Renal pelvis (tissue), 1 donor: ENCODE measurements at regions not wholly inside any gene's neighbourhood (a gene's known extent, or its start where the extent isn't known, plus 50 kb on each side); places are given as distances from the start of the nearest gene placed in this dataset.

Source experiments
- DNase-seq: peaks from one replicate; pipeline ENCODE4 v3.0.0-alpha.2; 2013

DNA sequence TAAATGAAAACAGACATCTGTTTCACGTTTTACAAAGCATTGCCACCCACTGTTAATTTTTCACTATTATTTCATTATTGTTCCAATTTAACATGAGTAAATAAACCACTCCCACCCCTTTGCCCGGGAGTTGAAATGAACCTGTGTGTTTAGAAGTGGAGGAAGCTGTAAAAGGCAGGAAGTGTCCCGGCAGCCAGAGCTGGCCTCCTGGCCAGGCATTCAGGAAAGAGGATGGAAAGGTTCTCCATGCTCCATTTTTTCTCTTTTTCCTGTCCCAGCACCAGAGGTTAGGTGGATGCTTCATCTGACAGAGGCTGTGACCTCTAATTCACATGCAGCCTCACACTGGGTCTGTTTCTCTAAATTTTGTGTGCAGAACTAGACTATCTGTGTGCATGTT, 55.5 kb upstream of the LNX1 start:
- DNase-seq, result no peak

DNA sequence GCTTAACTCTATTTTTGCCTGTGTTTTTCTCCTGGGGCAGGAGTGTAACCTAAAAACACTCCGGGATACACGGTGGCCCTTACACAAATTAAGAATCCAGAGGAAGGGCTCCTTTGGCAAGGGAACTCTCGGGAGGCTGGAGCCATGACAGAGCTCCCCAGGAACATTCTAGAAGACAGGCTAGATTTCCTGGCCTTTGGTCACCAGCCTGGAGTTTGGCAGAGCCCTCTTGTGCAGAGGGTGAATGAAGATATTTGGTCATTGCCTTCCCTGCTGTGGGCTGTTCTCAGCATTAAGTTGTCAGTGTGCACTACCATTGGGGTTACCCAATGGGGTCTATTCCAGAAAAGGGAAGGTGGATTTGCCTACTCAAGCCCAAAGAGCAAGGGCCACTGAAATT, 53.8 kb upstream of the LNX1 start:
- DNase-seq, result no peak

GRCh38 chr4:53644607-53645006, 53.3 kb upstream of the LNX1 start:
- no peak for DNase-seq
